HG02981 (cell line): ENCODE measurements at regions not wholly inside any gene's neighbourhood (a gene's known extent, or its start where the extent isn't known, plus 50 kb on each side); places are given as distances from the start of the nearest gene placed in this dataset.
"Not testable (repeated sequence)": the region's sequence is repeated elsewhere in the genome, so short reads cannot be mapped to it uniquely, and the experiment has no call there.

ENCODE experiments used
- ATAC-seq: cut with Tn5 transposase; IDR thresholded peaks from one replicate; pipeline ENCODE4 v1.9.1; 2021; ENCODE audit warnings: mild to moderate bottlenecking, moderate library complexity; ENCODE audit not compliant: unreplicated experiment

GRCh38 chr5:177863822-177864446 is 81.2 kb upstream of the FAM153A start:
- ATAC-seq: not testable (repeated sequence)

DNA sequence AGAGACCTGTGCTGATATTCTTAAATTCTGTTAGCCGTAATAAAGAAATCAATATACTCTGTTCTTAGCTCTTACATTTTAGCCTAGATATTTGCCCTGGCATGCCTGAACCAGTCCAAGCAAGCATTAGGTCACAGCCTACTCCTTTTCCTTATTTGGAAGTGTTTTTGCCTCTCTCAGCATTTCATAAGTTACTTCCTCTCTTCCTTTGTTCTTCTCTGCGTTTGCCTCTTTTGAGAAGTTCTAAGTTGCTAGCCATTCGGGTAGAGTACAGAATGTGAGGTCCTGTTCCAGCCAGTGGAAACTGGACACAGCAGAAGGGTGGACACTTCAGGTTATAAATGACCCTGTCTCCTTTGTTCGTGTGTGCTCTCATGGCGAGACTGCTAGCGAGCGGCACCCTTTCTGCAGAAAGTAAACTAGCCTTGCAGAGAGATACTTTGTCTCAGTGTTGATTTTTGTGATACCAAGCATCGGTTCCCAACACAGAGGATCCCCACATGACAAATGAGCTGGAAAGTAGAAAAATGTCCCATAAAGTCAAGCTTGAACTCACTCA is 75.0 kb upstream of the FAM153A start:
- ATAC-seq: not testable (repeated sequence)

DNA sequence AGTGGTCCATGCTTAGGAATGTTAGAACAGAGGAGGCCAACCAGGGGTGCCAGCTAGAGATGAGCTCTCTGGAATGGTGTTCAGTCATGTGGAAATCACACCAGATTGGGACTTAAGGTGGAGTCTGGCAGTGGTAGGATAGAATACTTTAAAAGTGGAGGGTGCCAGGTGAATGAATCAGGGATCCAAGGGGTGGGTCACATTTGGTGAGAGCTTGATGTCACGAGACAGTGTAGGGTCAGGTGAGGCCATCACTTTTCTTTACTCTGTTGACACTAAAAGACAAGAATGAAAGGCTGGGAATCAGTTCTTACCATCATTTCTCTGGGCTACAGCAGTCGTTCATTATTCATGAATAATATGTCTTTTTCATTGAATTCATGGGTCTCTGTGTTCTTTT is 73.8 kb upstream of the FAM153A start:
- not testable (repeated sequence) for ATAC-seq

DNA sequence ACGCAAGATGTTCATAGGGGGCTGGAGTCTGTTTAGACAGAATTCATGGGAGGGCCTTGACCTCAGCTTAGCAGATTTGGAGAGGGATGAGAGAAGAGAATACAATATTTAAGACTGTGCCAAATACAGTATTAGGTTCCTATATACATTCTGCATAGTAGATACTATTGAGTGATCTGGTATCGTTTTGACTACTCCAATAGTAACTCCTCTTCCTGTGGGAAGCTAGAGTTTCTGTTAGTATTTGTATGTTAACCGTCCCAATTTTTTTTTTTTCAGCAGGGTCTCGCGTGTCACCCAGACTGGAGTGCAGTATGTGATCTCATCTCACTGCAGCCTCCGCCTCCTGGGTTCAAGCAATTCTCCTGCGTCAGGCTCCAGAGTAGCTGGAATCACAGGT is 65.2 kb upstream of the FAM153A start:
- ATAC-seq: not testable (repeated sequence)

DNA sequence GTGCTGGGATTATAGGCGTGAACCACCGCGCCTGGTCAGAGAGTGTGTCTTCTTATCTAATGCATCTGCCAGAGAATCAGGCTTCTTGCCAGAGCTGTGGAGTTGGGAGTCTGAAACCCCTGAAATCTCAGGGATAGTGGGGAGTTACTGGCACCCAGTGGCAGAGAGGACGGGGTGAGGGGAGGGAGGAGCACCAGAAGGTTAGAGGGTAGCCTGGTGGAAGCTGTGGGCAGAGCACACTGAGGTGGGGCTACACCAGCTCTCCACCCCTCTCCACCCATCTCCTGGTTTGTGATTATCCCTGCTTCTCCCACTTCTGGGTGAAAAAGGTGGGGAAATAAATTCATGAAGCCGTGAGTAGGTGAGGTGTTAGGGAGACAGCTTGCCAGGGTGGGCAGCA is 63.9 kb upstream of the FAM153A start:
- not testable (repeated sequence) for ATAC-seq

DNA sequence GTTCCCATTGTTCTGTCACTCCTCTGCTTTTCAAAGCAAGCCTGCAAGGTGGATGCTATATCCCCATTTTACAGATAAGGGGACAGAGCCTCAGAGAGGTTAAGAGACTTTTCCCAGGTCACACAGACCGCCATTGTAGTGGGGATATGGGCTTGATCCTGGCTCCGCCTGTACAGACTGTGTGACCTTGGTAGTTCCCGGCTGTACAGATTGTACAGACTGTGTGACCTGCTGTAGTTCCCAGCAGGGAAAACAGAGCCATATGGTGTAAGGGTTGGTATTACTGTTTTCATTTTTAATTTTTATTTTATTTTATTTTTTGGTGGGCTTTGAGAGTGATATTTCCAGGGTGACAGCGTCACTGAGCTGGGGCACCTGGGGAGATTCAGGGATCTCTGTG is 63.2 kb upstream of the FAM153A start:
- ATAC-seq: not testable (repeated sequence)

DNA sequence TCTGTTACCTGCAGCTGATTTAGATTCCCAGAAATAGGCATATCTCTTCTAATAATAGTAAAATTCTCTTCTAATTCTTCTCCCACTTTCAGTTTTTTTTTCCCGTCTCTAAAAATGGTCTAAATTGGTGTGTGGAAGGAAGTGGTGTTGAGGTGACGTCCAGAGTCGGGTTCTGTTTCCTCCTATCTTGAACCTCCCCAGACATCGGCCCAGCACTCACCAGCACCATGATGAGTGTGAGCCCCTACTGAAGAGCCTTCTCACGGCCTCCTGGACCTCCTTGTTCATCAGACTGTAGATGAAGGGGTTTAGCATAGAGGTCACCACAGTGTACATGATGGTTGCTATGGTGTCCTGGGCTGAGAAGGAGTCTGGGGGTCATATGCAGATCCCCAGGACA is 53.5 kb upstream of the FAM153A start:
- not testable (repeated sequence) for ATAC-seq
